Liver (tissue), 3 donors: ENCODE measurements at regions not wholly inside any gene's neighbourhood (a gene's known extent, or its start where the extent isn't known, plus 50 kb on each side); places are given as distances from the start of the nearest gene placed in this dataset.

Source experiments
- ATF3 ChIP-seq: IDR thresholded peaks from 2 replicates; pipeline ENCODE4 v1.6.1; 2016; ENCODE audit warnings: antibody characterized with exemption
- CTCF ChIP-seq: fragments of 150-350 bp; IDR thresholded peaks from 2 replicates; pipeline ENCODE4 v1.5.1; 2017; ENCODE audit warnings: improper control_type of control experiment, low read depth, low read length; ENCODE audit not compliant: missing input control
- FOXA1 ChIP-seq: IDR thresholded peaks from 2 replicates; pipeline ENCODE4 v1.6.1; 2016; ENCODE audit warnings: antibody characterized with exemption
- GABPA ChIP-seq, 2 donors: IDR thresholded peaks in 1 of 2; conservative IDR thresholded peaks in 1 of 2; 2 replicates each; pipeline ENCODE4 v1.6.1; 2016; ENCODE audit warnings: antibody characterized with exemption in 2 of 2, mild to moderate bottlenecking in 1 of 2, moderate library complexity in 1 of 2
- JUND ChIP-seq, 2 donors: IDR thresholded peaks; 2 replicates each; pipeline ENCODE4 v1.6.1; 2016; ENCODE audit warnings: antibody characterized with exemption in 2 of 2
- MAX ChIP-seq: IDR thresholded peaks from 2 replicates; pipeline ENCODE4 v1.6.1; 2016; ENCODE audit warnings: antibody characterized with exemption
- RAD21 ChIP-seq, 2 donors: IDR thresholded peaks; 2 replicates each; pipeline ENCODE4 v1.6.1; 2016; ENCODE audit warnings: antibody characterized with exemption in 2 of 2, mild to moderate bottlenecking in 2 of 2
- REST ChIP-seq: IDR thresholded peaks from 2 replicates; pipeline ENCODE4 v1.6.1; 2016; ENCODE audit warnings: antibody characterized with exemption, mild to moderate bottlenecking
- RXRA ChIP-seq, 2 donors: IDR thresholded peaks; 2 replicates each; pipeline ENCODE4 v1.6.1; 2017 to 2018; ENCODE audit warnings: antibody characterized with exemption in 2 of 2, mild to moderate bottlenecking in 1 of 2
- SP1 ChIP-seq: IDR thresholded peaks from 2 replicates; pipeline ENCODE4 v1.6.1; 2018; ENCODE audit warnings: antibody characterized with exemption, mild to moderate bottlenecking
- YY1 ChIP-seq: IDR thresholded peaks from 2 replicates; pipeline ENCODE4 v1.6.1; 2016; ENCODE audit warnings: antibody characterized with exemption, mild to moderate bottlenecking
- ZBTB33 ChIP-seq: IDR thresholded peaks from 2 replicates; pipeline ENCODE4 v1.6.1; 2016; ENCODE audit warnings: antibody characterized with exemption
- donor health status: healthy.
- donor health status: healthy.

GRCh38 chr13:84249463-84249862, 367.2 kb upstream of the SLITRK1 start:
- TF ChIP-seq CTCF (no peak), MAX (no peak), RAD21 (IDR thresholded peaks at IDR 0.05) (no peak), RXRA (IDR thresholded peaks at IDR 0.05) (no peak), FOXA1 (no peak), GABPA (IDR thresholded peaks at IDR 0.05 in 1 of 2, conservative IDR thresholded peaks at IDR 0.05 in 1 of 2) (no peak), ZBTB33 (no peak), JUND (IDR thresholded peaks at IDR 0.05) (no peak), REST (no peak), ATF3 (no peak), SP1 (no peak), YY1 (no peak)
